ENCODE measurements at regions not wholly inside any gene's neighbourhood (a gene's known extent, or its start where the extent isn't known, plus 50 kb on each side); places are given as distances from the start of the nearest gene placed in this dataset.

GRCh38 chr19:32105527-32106310, 239.7 kb upstream of the ZNF507 start:
- TF ChIP-seq ZNF274 (IDR thresholded peaks at IDR 0.05; ENCODE audit: low read depth, low read length) (no peak), YY1 (IDR thresholded peaks at IDR 0.05; ENCODE audit: insufficient read depth, insufficient read length) (no peak), SUZ12 (IDR thresholded peaks at IDR 0.05; ENCODE audit: extremely low read depth, insufficient read depth, insufficient read length) (no peak)
